WI38 (cell line): ENCODE measurements at regions not wholly inside any gene's neighbourhood (a gene's known extent, or its start where the extent isn't known, plus 50 kb on each side); places are given as distances from the start of the nearest gene placed in this dataset.

Source experiments
- H3K4me3 ChIP-seq: 2 replicates; pipeline ENCODE4 v1.5.1; 2011; ENCODE audit warnings: low read depth, mild to moderate bottlenecking, control low read depth, low read length
- TF ChIP-seq, protein P1 (sequence below): IDR thresholded peaks from 2 replicates; pipeline ENCODE4 v1.5.1; 2012; ENCODE audit warnings: low read depth, mild to moderate bottlenecking, control low read depth, low read length

DNA sequence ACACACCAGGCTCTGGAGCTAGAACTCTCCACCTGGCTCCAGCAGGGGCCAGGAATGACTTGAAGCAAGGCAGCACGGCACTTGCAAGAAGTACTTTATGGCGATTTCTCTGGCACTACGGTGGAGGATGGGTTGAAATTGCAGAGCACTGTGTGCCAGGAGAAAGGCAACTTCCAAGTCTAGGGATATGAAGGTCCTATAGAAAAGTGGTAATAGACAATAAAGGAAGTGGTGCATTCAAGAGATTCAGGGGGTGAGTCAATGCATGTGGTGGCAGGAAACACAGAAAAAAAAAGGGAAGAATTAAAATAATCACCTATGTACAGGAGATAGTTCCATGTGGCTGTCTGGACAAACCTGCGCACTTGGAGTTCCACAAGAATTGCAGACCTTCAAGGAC is 240.3 kb upstream of the DYNLRB2 start:
- TF ChIP-seq, protein P1, sequence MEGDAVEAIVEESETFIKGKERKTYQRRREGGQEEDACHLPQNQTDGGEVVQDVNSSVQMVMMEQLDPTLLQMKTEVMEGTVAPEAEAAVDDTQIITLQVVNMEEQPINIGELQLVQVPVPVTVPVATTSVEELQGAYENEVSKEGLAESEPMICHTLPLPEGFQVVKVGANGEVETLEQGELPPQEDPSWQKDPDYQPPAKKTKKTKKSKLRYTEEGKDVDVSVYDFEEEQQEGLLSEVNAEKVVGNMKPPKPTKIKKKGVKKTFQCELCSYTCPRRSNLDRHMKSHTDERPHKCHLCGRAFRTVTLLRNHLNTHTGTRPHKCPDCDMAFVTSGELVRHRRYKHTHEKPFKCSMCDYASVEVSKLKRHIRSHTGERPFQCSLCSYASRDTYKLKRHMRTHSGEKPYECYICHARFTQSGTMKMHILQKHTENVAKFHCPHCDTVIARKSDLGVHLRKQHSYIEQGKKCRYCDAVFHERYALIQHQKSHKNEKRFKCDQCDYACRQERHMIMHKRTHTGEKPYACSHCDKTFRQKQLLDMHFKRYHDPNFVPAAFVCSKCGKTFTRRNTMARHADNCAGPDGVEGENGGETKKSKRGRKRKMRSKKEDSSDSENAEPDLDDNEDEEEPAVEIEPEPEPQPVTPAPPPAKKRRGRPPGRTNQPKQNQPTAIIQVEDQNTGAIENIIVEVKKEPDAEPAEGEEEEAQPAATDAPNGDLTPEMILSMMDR = no peak
- no peak overlapping the region for H3K4me3 ChIP-seq

DNA sequence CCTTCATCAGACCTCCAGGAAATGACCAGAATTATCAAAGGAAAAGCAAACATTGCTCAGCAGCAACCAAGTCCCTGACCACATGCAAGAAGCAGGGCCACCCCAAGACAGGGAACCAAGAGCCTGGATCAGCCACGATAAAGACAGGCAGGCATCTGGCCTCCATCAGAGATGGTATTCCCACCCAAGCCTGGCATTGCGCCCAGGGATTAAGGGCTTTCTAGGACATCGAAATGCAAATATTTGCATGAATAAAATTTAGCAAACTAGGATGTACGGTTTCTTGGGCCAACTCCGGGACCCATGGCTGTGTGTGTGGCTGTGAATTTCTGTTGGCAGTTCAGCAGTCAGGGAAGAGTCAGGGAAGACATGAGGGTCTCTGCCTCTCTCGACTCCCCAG is 241.4 kb upstream of the DYNLRB2 start:
- H3K4me3 ChIP-seq = no peak overlapping the region
- TF ChIP-seq, protein P1 = no peak

DNA sequence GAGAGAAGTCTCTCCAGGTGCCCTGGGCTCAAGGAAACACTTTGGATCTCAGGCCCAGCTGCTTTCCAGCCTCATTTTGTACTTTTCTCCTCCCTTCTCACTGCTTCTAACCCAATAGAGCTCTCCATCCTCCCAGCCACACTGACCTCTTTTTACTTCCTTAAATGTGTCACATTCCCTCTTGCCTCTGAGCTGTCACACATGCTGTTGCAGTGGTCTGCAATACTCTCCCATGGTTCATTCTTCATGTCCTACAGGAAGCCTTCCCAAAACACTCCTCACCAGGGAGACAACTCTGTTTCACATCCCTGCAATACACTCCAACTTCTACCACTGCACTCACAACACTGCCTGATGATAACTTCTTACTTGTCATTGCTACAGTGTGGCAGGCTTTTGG is 242.1 kb upstream of the DYNLRB2 start:
- no peak overlapping the region for H3K4me3 ChIP-seq
- TF ChIP-seq, protein P1 = no peak

DNA sequence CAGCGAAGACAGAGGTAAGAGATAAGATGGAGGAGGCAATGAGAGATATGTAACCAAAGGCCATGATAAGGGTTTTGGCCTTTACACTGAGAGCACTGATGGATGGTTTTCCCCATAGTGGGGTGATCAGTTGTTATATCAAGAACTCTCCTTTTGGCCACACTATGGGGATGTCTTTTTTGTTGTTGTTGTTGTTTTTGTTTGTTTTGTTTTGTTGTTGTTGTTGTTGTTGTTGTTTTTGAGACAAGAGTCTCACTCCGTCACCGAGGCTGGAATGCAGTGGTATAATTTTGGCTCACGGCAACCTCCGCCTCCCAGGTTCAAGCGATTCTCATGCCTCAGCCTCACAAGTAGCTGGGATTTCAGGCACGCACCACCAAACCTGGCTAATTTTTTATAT is 244.8 kb upstream of the DYNLRB2 start:
- H3K4me3 ChIP-seq = no peak overlapping the region
- TF ChIP-seq, protein P1 = no peak

DNA sequence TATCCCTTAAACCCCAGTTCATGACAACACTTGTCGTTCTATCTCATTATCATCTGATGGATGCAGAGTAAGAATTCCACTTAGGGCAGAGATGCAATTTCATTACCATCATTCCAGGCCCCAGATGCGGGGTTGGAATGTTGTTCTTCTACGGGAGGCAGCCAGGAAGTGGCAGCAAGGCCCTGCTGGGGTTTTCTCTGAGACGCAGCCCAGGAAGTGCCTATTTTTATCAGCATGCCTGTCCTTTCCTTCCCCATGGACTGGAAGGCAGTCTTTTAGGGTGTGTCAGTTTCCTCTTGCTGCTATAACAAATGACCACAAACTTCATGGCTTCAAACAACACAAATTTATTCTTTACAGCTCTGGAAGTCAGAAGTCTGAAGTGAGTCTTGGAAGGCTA is 246.6 kb upstream of the DYNLRB2 start:
- TF ChIP-seq, protein P1 = no peak
- H3K4me3 ChIP-seq = no peak overlapping the region

DNA sequence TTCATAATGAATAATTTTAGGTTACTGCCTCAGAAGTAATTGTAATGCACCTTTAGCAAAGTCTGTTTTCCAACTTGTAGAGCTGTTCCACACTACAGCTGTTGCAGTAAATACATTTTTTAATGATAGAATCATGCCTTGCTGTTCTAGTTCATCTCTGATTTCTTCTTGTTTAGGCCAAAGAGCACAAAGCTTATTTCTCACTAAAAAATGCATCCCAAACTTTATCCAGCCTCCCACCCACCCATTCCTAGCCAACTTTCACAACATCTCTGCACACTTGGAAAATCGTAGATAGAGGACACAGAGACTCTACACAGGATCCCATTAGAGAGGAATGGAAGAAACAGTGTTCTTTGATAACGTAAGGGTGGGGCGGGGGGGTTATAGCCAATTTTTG is 252.2 kb upstream of the DYNLRB2 start:
- TF ChIP-seq, protein P1 = no peak
- no peak overlapping the region for H3K4me3 ChIP-seq

DNA sequence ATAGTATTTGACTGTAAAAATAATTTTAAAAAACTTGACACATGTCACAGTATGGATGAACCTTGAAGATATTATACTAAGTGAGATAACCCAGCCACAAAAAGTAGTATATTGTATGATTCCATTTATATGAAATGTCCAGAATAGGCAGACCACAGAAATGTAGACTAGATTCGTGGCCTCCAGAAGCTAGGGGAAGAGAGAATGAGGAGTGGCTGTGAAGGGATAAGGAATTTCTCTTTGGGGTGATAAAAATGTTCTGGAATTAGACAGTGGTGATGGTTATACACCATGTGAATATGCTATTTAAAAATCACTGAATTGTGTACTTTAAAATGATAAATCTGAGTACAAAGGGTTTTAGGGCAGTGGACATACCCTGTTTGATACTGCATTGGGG is 253.1 kb upstream of the DYNLRB2 start:
- TF ChIP-seq, protein P1 = no peak
- H3K4me3 ChIP-seq = no peak overlapping the region
